Left lung (tissue), 4 donors: ENCODE measurements at regions not wholly inside any gene's neighbourhood (a gene's known extent, or its start where the extent isn't known, plus 50 kb on each side); places are given as distances from the start of the nearest gene placed in this dataset.

Experiments used
- ATAC-seq: fragments of 200-7000 bp; cut with Tn5 transposase; one replicate; pipeline ENCODE4 v1.9.1; 2020; ENCODE audit warnings: moderate library complexity
- DNase-seq, 4 donors: peaks; one replicate each; pipeline ENCODE4 v3.0.0-alpha.2; 2013 to 2020
- H3K27ac ChIP-seq, 2 donors: fragments of 200-600 bp; sonication (generic) in 1 of 2; one replicate each; pipeline versions ENCODE4 v1.5.0 to v1.8.0; 2020 to 2021
- H3K27me3 ChIP-seq, 2 donors: fragments of 200-600 bp; sonication (generic) in 1 of 2; one replicate each; pipeline versions ENCODE4 v1.5.0 to v1.8.0; 2020 to 2021
- H3K36me3 ChIP-seq, 2 donors: fragments of 200-600 bp; sonication (generic) in 1 of 2; one replicate each; pipeline versions ENCODE4 v1.5.0 to v1.8.0; 2020 to 2021
- H3K4me1 ChIP-seq, 2 donors: fragments of 200-600 bp; one replicate each; pipeline ENCODE4 v1.8.0; 2021
- H3K4me3 ChIP-seq, 2 donors: fragments of 200-600 bp; sonication (generic) in 1 of 2; one replicate each; pipeline versions ENCODE4 v1.5.0 to v1.8.0; 2020 to 2021; ENCODE audit warnings: mild to moderate bottlenecking in 1 of 2
- H3K9me3 ChIP-seq, 2 donors: fragments of 200-600 bp; sonication (generic) in 1 of 2; one replicate each; pipeline versions ENCODE4 v1.5.0 to v1.8.0; 2020 to 2021
- CTCF ChIP-seq, 2 donors: fragments of 200-600 bp; sonication (generic) in 1 of 2; IDR thresholded peaks; one replicate each; pipeline versions ENCODE4 v1.5.0 to v1.8.0; 2021; ENCODE audit warnings: antibody characterized with exemption in 2 of 2
- intact Hi-C, 2 donors: fragments of 100-400 bp; cut with DNase I; formaldehyde crosslinking; loops; one replicate each; pipeline versions ENCODE4 v1.11.2 to v1.14.2; 2022
- donor health status: DM: no; HTN: yes; CAD: no.
- donor health status: DM: no; HTN: no; CAD: no.

GRCh38 chr6:74284284-74284683 is 588.3 kb downstream of the CD109 start:
- H3K27ac ChIP-seq, result no peak overlapping the region
- no peaks in the 10 kb centered on the region for H3K9me3 ChIP-seq
- no peaks in the 10 kb centered on the region for H3K27me3 ChIP-seq
- ATAC-seq, result no peak
- H3K4me3 ChIP-seq, result no peak overlapping the region
- DNase-seq, result no peak
- no peaks in the 10 kb centered on the region for H3K4me1 ChIP-seq
- no peaks in the 10 kb centered on the region for H3K36me3 ChIP-seq
- intact Hi-C loops, result no loop called here
- TF ChIP-seq CTCF (IDR thresholded peaks at IDR 0.05), result no peak

- Histone ChIP-seq H3K27me3 (no peaks in the 10 kb centered on the region), H3K27ac (no peak overlapping the region), H3K36me3 (no peaks in the 10 kb centered on the region), H3K9me3 (no peaks in the 10 kb centered on the region), H3K4me1 (no peaks in the 10 kb centered on the region), H3K4me3 (no peak overlapping the region)
- no peak for TF ChIP-seq CTCF (IDR thresholded peaks at IDR 0.05)
- no peak for ATAC-seq
- intact Hi-C loops, result no loop called here
- no peak for DNase-seq
Observed at GRCh38 chr6:74283532-74283931, 587.5 kb downstream of the CD109 start.

- Histone ChIP-seq H3K4me1 (no peaks in the 10 kb centered on the region), H3K4me3 (no peak overlapping the region), H3K27ac (no peak overlapping the region), H3K9me3 (no peaks in the 10 kb centered on the region), H3K27me3 (no peaks in the 10 kb centered on the region), H3K36me3 (no peaks in the 10 kb centered on the region)
- ATAC-seq, result no peak
- intact Hi-C loops, result no loop called here
- TF ChIP-seq CTCF (IDR thresholded peaks at IDR 0.05), result no peak
- peak in 1 of 4 donors; percentile 39 for DNase-seq
Observed at GRCh38 chr6:74282143-74282689, 586.2 kb downstream of the CD109 start.

- no peak overlapping the region for H3K4me3 ChIP-seq
- no peaks in the 10 kb centered on the region for H3K4me1 ChIP-seq
- intact Hi-C loops, result no loop called here
- ATAC-seq (no peak), DNase-seq (no peak)
- no peaks in the 10 kb centered on the region for H3K27me3 ChIP-seq
- TF ChIP-seq CTCF (IDR thresholded peaks at IDR 0.05), result no peak
- H3K9me3 ChIP-seq, result no peaks in the 10 kb centered on the region
- H3K36me3 ChIP-seq, result no peaks in the 10 kb centered on the region
- H3K27ac ChIP-seq, result no peak overlapping the region
Observed at GRCh38 chr6:74280130-74280692, 584.2 kb downstream of the CD109 start.

- no peak for TF ChIP-seq CTCF (IDR thresholded peaks at IDR 0.05)
- Histone ChIP-seq H3K4me3 (no peak overlapping the region), H3K27me3 (no peaks in the 10 kb centered on the region), H3K36me3 (no peaks in the 10 kb centered on the region), H3K27ac (no peak overlapping the region), H3K4me1 (no peaks in the 10 kb centered on the region), H3K9me3 (no peaks in the 10 kb centered on the region)
- peak in 2 of 4 donors; percentile 54 to 64 for DNase-seq
- no peak for ATAC-seq
- intact Hi-C loops, result no loop called here
Observed at GRCh38 chr6:74277777-74278186, 581.8 kb downstream of the CD109 start.
